Stimulated activated naive CD4-positive, alpha-beta T cell treated with Interleukin-2 at 50 U/mL for 16 hours (primary cell): ENCODE measurements at regions not wholly inside any gene's neighbourhood (a gene's known extent, or its start where the extent isn't known, plus 50 kb on each side); places are given as distances from the start of the nearest gene placed in this dataset.
"Not testable (repeated sequence)": the region's sequence is repeated elsewhere in the genome, so short reads cannot be mapped to it uniquely, and the experiment has no call there.

Experiments
- DNase-seq: peaks from one replicate; lab custom pipeline; 2025; lab: John Stamatoyannopoulos, UW

GRCh38 chr2:122328816-122329215 is 573.4 kb downstream of the TSN start:
- DNase-seq: no peak

GRCh38 chr2:122329278-122329677 is 573.8 kb downstream of the TSN start:
- no peak for DNase-seq

GRCh38 chr2:122333932-122334331 is 578.5 kb downstream of the TSN start:
- DNase-seq: no peak

- no peak for DNase-seq
Measured at GRCh38 chr2:122338000-122338399, 582.5 kb downstream of the TSN start.

- no peak for DNase-seq
Measured at GRCh38 chr2:122340246-122340645, 584.8 kb downstream of the TSN start.

- DNase-seq: no peak
Measured at GRCh38 chr2:122341007-122341406, 585.6 kb downstream of the TSN start.

- DNase-seq: not testable (repeated sequence)
Measured at GRCh38 chr2:122352151-122352550, 596.7 kb downstream of the TSN start.

- no peak for DNase-seq
Measured at GRCh38 chr2:122357998-122358397, 602.5 kb downstream of the TSN start.

GRCh38 chr2:122358729-122359128 is 603.3 kb downstream of the TSN start:
- DNase-seq: no peak

GRCh38 chr2:122363885-122364284 is 608.4 kb downstream of the TSN start:
- no peak for DNase-seq

- no peak for DNase-seq
Measured at GRCh38 chr2:122366427-122366826, 611.0 kb downstream of the TSN start.

GRCh38 chr2:122366969-122367645 is 611.7 kb downstream of the TSN start:
- no peak for DNase-seq

- no peak for DNase-seq
Measured at GRCh38 chr2:122367646-122368010, 612.2 kb downstream of the TSN start.

GRCh38 chr2:122368576-122369243 is 613.3 kb downstream of the TSN start:
- no peak for DNase-seq

- DNase-seq: no peak
Measured at GRCh38 chr2:122378521-122378920, 623.1 kb downstream of the TSN start.

- no peak for DNase-seq
Measured at GRCh38 chr2:122384768-122385333, 629.4 kb downstream of the TSN start.

GRCh38 chr2:122388208-122388607 is 632.8 kb downstream of the TSN start:
- no peak for DNase-seq

GRCh38 chr2:122389694-122390093 is 634.2 kb downstream of the TSN start:
- DNase-seq: no peak

GRCh38 chr2:122390406-122390805 is 635.0 kb downstream of the TSN start:
- DNase-seq: no peak

GRCh38 chr2:122391726-122392125 is 636.3 kb downstream of the TSN start:
- no peak for DNase-seq

- DNase-seq: no peak
Measured at GRCh38 chr2:122395687-122396086, 640.2 kb downstream of the TSN start.

- no peak for DNase-seq
Measured at GRCh38 chr2:122411231-122411630, 655.8 kb downstream of the TSN start.

- no peak for DNase-seq
Measured at GRCh38 chr2:122412360-122412759, 656.9 kb downstream of the TSN start.

GRCh38 chr2:122414902-122415301 is 659.5 kb downstream of the TSN start:
- no peak for DNase-seq
